ENCODE measurements at regions not wholly inside any gene's neighbourhood (a gene's known extent, or its start where the extent isn't known, plus 50 kb on each side); places are given as distances from the start of the nearest gene placed in this dataset.

GRCh38 chr1:115577513-115577912 lies 64.3 kb upstream of the VANGL1 start:
- ATAC-seq (no peak), DNase-seq (ENCODE audit: low spot score) (no peak)
- intact Hi-C loops (cut with DNase I), result no loop called here

DNA sequence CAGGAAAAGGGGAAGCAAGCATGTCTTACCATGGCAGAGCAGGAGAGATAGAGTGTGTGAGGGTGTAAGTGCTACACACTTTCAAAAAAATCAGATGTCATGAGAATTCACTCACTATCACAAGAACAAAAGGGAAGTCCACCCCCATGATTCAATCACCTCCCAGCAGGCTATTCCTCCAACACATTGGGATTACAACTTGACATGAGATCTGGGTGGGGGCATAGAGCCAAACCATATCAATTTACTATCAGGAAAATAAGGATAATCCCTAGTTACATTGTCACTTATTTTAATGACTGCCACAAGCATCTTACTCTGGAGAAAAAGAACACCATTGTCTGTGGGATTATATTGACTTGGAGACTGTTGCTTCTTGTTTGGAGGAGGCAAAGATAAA lies 66.1 kb upstream of the VANGL1 start:
- ATAC-seq (no peak), DNase-seq (ENCODE audit: low spot score) (no peak)
- intact Hi-C loops (cut with DNase I), result no loop called here

DNA sequence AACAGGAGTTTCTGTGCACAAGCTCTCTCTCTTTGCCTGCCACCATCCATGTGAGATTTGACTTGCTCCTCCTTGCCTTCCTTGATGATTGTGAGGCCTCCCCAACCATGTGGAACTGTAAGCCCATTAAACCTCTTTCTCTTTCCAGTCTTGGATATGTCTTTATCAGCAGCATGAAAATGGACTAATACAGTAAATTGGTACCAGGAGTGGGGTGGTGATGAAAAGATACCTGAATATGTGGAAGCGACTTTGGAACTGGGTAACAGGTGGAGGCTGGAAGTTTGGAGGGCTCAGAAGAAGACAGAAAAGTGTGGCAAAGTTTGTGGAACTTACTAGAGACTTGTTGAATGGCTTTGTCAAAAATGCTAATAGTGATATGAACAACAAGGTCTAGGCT lies 69.1 kb upstream of the VANGL1 start:
- DNase-seq (ENCODE audit: low spot score) (no peak), ATAC-seq (no peak)
- intact Hi-C loops (cut with DNase I), result no loop called here

- DNase-seq (ENCODE audit: low spot score), result no peak
- intact Hi-C loops (cut with DNase I), result no loop called here
- ATAC-seq, result no peak
These were observed 74.3 kb upstream of the VANGL1 start for GRCh38 chr1:115567431-115567830.

DNA sequence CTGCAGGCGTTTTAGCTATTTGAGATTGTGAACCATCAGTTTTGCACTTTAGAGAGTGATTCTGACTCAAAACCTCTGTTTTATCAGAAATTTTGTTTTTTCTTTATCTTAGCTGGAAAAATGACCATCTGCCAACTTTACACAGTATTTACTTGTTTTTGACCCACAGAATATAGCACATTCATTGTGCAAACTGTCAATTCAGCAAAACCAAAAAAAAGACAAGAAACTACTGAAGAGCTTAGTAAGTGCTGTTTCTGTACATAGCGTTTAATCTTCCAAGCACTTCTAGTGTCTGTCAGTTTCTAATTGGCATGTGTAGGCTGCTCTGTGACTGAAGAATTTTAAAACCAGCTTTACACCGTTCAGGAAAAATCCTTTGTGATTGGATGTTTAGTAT lies 76.0 kb upstream of the VANGL1 start:
- intact Hi-C loops (cut with DNase I), result no loop called here

GRCh38 chr1:115565353-115565752 lies 76.4 kb upstream of the VANGL1 start:
- intact Hi-C loops (cut with DNase I), result no loop called here
- ATAC-seq, result no peak

More for the DNA sequence above, 76.0 kb upstream of the VANGL1 start:
- DNase-seq (ENCODE audit: low spot score) (no peak), ATAC-seq (no peak)

DNA sequence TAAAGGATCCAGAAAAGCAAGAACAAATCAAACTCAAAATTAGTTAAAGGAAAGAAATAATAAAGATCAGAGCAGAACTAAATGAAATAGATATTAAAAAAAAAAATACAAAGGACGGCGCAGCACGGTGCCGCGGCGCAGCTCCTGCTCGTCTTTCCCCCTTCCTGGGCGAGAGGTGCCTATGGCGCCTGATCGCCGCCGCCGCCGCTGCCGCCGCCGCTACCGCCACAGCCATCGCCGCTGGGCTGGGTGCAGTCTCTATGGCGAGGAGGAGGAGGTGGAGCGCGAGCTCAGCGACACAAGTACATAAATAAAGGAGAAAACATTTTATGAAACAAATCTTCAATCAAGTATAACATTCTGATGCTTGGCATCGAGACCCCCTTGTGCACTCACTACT lies 77.6 kb upstream of the VANGL1 start:
- no peak for DNase-seq (ENCODE audit: low spot score)
- peak; percentile 67 for ATAC-seq
- intact Hi-C loops (cut with DNase I), result no loop called here

More at GRCh38 chr1:115565353-115565752, 76.4 kb upstream of the VANGL1 start:
- no peak for DNase-seq (ENCODE audit: low spot score)

DNA sequence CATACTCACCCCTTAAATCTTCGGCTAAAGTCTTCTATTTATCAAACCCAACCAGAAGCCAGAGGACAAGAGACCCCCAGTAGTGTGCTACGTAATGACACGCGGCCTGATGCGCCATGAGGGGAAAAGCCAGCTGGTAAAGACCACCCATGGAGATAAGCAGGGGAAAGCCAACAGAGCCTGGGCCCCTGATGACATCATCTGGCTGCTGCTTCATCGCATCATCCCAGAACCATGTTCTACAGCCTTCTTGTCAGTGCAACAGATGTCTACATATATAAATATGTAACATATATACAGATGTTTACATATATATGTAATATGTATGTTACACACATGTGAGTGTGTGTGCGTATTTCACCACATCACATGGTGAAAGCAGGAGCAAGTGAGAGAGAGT lies 81.7 kb upstream of the VANGL1 start:
- ATAC-seq (no peak), DNase-seq (ENCODE audit: low spot score) (no peak)
- intact Hi-C loops (cut with DNase I), result no loop called here

GRCh38 chr1:115558275-115558674 lies 83.5 kb upstream of the VANGL1 start:
- DNase-seq (ENCODE audit: low spot score), result no peak
- intact Hi-C loops (cut with DNase I), result no loop called here
- peak; percentile 20 for ATAC-seq

GRCh38 chr1:115557715-115558114 lies 84.1 kb upstream of the VANGL1 start:
- intact Hi-C loops (cut with DNase I), result no loop called here
- ATAC-seq, result no peak
- DNase-seq (ENCODE audit: low spot score), result no peak

DNA sequence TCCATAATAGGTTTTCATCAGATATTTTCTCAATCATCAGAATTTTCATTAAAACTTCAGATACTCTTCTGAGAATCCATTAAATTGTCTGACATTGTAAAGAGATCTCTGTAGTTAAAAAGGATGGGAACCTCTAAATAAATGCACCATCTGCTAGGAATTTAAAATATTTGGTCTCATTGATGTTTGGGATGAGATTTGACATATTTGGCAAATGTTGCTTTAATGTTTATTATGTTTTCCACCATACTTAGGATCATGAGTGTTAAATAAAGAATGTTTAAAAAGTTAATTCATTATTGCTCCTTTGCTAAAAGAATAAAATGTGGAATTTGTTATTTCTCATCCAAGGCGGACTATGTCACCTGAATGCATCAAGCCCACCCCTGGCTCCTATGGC lies 85.5 kb upstream of the VANGL1 start:
- intact Hi-C loops (cut with DNase I), result no loop called here
- ATAC-seq, result no peak
- no peak for DNase-seq (ENCODE audit: low spot score)

- ATAC-seq (no peak), DNase-seq (ENCODE audit: low spot score) (no peak)
- intact Hi-C loops (cut with DNase I), result no loop called here
These were observed 86.3 kb upstream of the VANGL1 start for GRCh38 chr1:115555446-115555845.

- ATAC-seq, result no peak
- no peak for DNase-seq (ENCODE audit: low spot score)
- intact Hi-C loops (cut with DNase I), result no loop called here
These were observed 94.1 kb upstream of the VANGL1 start for GRCh38 chr1:115547696-115548095.

- no peak for DNase-seq (ENCODE audit: low spot score)
- intact Hi-C loops (cut with DNase I), result no loop called here
- ATAC-seq, result no peak
These were observed 94.9 kb upstream of the VANGL1 start for GRCh38 chr1:115546846-115547245.

- DNase-seq (ENCODE audit: low spot score), result no peak
- peak; percentile 78 for ATAC-seq
- intact Hi-C loops (cut with DNase I), result no loop called here
These were observed 95.7 kb upstream of the VANGL1 start for GRCh38 chr1:115545791-115546733.

GRCh38 chr1:115545096-115545720 lies 96.6 kb upstream of the VANGL1 start:
- intact Hi-C loops (cut with DNase I), result no loop called here
- ATAC-seq, result no peak
- no peak for DNase-seq (ENCODE audit: low spot score)

- DNase-seq (ENCODE audit: low spot score) (no peak), ATAC-seq (no peak)
- intact Hi-C loops (cut with DNase I), result no loop called here
These were observed 97.6 kb upstream of the VANGL1 start for GRCh38 chr1:115544131-115544530.

- intact Hi-C loops (cut with DNase I), result no loop called here
- DNase-seq (ENCODE audit: low spot score), result no peak
- no peak for ATAC-seq
These were observed 98.5 kb upstream of the VANGL1 start for GRCh38 chr1:115543247-115543646.

DNA sequence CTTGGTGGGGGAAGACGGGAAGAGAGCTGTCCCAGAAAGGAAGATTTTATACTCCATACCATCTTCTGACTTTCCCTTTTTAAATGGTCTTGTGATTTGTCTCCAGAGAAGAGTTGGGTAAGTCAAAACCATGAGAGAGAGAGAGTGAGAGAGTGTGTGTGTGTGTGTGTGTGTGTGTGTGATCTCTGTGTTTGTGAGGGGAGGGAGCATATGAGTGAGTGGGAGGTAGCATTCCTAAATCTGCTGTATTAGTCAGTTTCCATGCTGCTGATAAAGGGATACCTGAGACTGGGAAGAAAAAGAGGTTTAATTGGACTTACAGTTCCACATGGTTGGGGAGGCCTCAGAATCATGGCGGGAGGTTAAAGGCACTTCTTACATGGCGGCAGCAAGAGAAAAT lies 102.0 kb upstream of the VANGL1 start:
- DNase-seq (ENCODE audit: low spot score) (no peak), ATAC-seq (peak; percentile 36)
- intact Hi-C loops (cut with DNase I), result no loop called here

GRCh38 chr1:115539061-115539460 lies 102.7 kb upstream of the VANGL1 start:
- DNase-seq (ENCODE audit: low spot score) (peak; percentile 71), ATAC-seq (peak; percentile 98)
- intact Hi-C loops (cut with DNase I), result no loop called here
